ENCODE measurements at regions not wholly inside any gene's neighbourhood (a gene's known extent, or its start where the extent isn't known, plus 50 kb on each side); places are given as distances from the start of the nearest gene placed in this dataset.

GRCh38 chr20:24261351-24261750, 208.1 kb upstream of the SYNDIG1 start:
- Histone ChIP-seq H3K4me2 (ENCODE audit: low read depth, low read length, poor library complexity, severe bottlenecking) (no peak overlapping the region), H3K36me3 (ENCODE audit: insufficient read depth, low read length) (no peaks in the 10 kb centered on the region), H3K27me3 (ENCODE audit: low read length) (no peaks in the 10 kb centered on the region), H3K4me3 (ENCODE audit: low read length) (no peak overlapping the region), H4K20me1 (ENCODE audit: insufficient read depth, low read depth, low read length) (no peaks in the 10 kb centered on the region), H3K79me2 (ENCODE audit: low read length) (no peaks in the 10 kb centered on the region), H3K9me3 (ENCODE audit: low read length) (no peaks in the 10 kb centered on the region), H2AFZ (ENCODE audit: low read length) (no peak overlapping the region), H3K9ac (ENCODE audit: low read length) (no peak overlapping the region), H3K27ac (ENCODE audit: low read length) (no peak overlapping the region), H3K9me2 (replicated peaks; ENCODE audit: insufficient read depth, low read length) (no peaks in the 10 kb centered on the region), H3K4me1 (ENCODE audit: low read length) (no peaks in the 10 kb centered on the region)
- DNase-seq: no peak

DNA sequence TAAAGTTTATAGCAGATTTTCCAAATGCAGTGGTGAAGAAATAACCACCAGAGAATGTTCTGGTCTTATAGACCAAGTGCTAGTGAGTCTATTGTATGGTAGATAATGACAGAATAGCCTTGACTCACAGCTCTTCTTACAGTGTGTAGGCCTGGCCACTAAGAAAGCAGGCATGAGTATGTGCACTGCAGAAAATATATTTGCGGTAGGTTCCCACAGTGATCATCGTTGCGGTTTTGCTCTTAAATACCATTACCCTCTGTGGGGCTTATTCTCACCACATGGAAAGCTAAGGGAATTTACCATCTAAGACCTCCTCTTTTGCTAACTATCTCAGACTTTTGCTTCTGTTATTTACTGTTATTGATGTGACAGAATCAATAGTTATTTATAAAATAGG, 212.3 kb upstream of the SYNDIG1 start:
- DNase-seq: no peak
- Histone ChIP-seq H3K4me2 (ENCODE audit: low read depth, low read length, poor library complexity, severe bottlenecking) (no peak overlapping the region), H3K9ac (ENCODE audit: low read length) (no peak overlapping the region), H3K4me3 (ENCODE audit: low read length) (no peak overlapping the region), H3K36me3 (ENCODE audit: insufficient read depth, low read length) (no peaks in the 10 kb centered on the region), H4K20me1 (ENCODE audit: insufficient read depth, low read depth, low read length) (no peaks in the 10 kb centered on the region), H3K79me2 (ENCODE audit: low read length) (no peaks in the 10 kb centered on the region), H3K27ac (ENCODE audit: low read length) (no peak overlapping the region), H2AFZ (ENCODE audit: low read length) (no peak overlapping the region), H3K9me2 (replicated peaks; ENCODE audit: insufficient read depth, low read length) (no peaks in the 10 kb centered on the region), H3K9me3 (ENCODE audit: low read length) (no peaks in the 10 kb centered on the region), H3K27me3 (ENCODE audit: low read length) (no peaks in the 10 kb centered on the region), H3K4me1 (ENCODE audit: low read length) (no peaks in the 10 kb centered on the region)

- H3K4me2 ChIP-seq (ENCODE audit: low read depth, low read length, poor library complexity, severe bottlenecking): no peak overlapping the region
- no peak overlapping the region for H3K9ac ChIP-seq (ENCODE audit: low read length)
- H2AFZ ChIP-seq (ENCODE audit: low read length): no peak overlapping the region
- no peak overlapping the region for H3K27ac ChIP-seq (ENCODE audit: low read length)
- no peaks in the 10 kb centered on the region for H3K36me3 ChIP-seq (ENCODE audit: insufficient read depth, low read length)
- H3K79me2 ChIP-seq (ENCODE audit: low read length): no peaks in the 10 kb centered on the region
- H4K20me1 ChIP-seq (ENCODE audit: insufficient read depth, low read depth, low read length): no peaks in the 10 kb centered on the region
- H3K9me2 ChIP-seq (replicated peaks; ENCODE audit: insufficient read depth, low read length): no peaks in the 10 kb centered on the region
- H3K27me3 ChIP-seq (ENCODE audit: low read length): no peaks in the 10 kb centered on the region
- no peaks in the 10 kb centered on the region for H3K9me3 ChIP-seq (ENCODE audit: low read length)
- no peak for DNase-seq
- H3K4me1 ChIP-seq (ENCODE audit: low read length): no peaks in the 10 kb centered on the region
- no peak overlapping the region for H3K4me3 ChIP-seq (ENCODE audit: low read length)
Measured at GRCh38 chr20:24256307-24256706, 213.1 kb upstream of the SYNDIG1 start.

DNA sequence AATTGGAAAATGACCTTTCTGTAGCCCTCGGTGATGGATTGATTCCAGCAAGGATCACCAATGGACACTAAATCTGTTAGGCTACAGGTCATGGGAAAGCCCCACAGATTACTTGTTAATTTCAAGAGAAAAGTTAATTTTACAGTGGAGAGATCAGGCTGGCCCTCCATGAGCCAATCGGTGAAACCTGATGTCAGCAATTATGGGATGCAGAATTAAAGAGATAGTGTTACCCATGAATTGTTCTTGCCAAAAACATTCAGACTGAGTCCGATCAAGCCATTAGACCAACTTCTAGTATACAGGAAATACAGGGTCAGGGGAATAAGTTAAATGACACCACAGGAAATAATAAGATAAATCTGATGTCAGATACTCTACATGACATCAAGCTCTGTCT, 214.9 kb upstream of the SYNDIG1 start:
- Histone ChIP-seq H3K4me1 (ENCODE audit: low read length) (no peaks in the 10 kb centered on the region), H3K4me2 (ENCODE audit: low read depth, low read length, poor library complexity, severe bottlenecking) (no peak overlapping the region), H3K27me3 (ENCODE audit: low read length) (no peaks in the 10 kb centered on the region), H3K27ac (ENCODE audit: low read length) (no peak overlapping the region), H3K4me3 (ENCODE audit: low read length) (no peak overlapping the region), H3K79me2 (ENCODE audit: low read length) (no peaks in the 10 kb centered on the region), H3K9ac (ENCODE audit: low read length) (no peak overlapping the region), H4K20me1 (ENCODE audit: insufficient read depth, low read depth, low read length) (no peaks in the 10 kb centered on the region), H3K36me3 (ENCODE audit: insufficient read depth, low read length) (no peaks in the 10 kb centered on the region), H2AFZ (ENCODE audit: low read length) (no peak overlapping the region), H3K9me2 (replicated peaks; ENCODE audit: insufficient read depth, low read length) (no peaks in the 10 kb centered on the region), H3K9me3 (ENCODE audit: low read length) (no peaks in the 10 kb centered on the region)
- no peak for DNase-seq

- no peak overlapping the region for H2AFZ ChIP-seq (ENCODE audit: low read length)
- no peak overlapping the region for H3K4me3 ChIP-seq (ENCODE audit: low read length)
- no peaks in the 10 kb centered on the region for H4K20me1 ChIP-seq (ENCODE audit: insufficient read depth, low read depth, low read length)
- H3K79me2 ChIP-seq (ENCODE audit: low read length): no peaks in the 10 kb centered on the region
- H3K9ac ChIP-seq (ENCODE audit: low read length): no peak overlapping the region
- no peaks in the 10 kb centered on the region for H3K4me1 ChIP-seq (ENCODE audit: low read length)
- H3K9me3 ChIP-seq (ENCODE audit: low read length): no peaks in the 10 kb centered on the region
- H3K27ac ChIP-seq (ENCODE audit: low read length): no peak overlapping the region
- DNase-seq: no peak
- H3K36me3 ChIP-seq (ENCODE audit: insufficient read depth, low read length): no peaks in the 10 kb centered on the region
- H3K4me2 ChIP-seq (ENCODE audit: low read depth, low read length, poor library complexity, severe bottlenecking): no peak overlapping the region
- no peaks in the 10 kb centered on the region for H3K9me2 ChIP-seq (replicated peaks; ENCODE audit: insufficient read depth, low read length)
- no peaks in the 10 kb centered on the region for H3K27me3 ChIP-seq (ENCODE audit: low read length)
Measured at GRCh38 chr20:24253321-24253720, 216.1 kb upstream of the SYNDIG1 start.

DNA sequence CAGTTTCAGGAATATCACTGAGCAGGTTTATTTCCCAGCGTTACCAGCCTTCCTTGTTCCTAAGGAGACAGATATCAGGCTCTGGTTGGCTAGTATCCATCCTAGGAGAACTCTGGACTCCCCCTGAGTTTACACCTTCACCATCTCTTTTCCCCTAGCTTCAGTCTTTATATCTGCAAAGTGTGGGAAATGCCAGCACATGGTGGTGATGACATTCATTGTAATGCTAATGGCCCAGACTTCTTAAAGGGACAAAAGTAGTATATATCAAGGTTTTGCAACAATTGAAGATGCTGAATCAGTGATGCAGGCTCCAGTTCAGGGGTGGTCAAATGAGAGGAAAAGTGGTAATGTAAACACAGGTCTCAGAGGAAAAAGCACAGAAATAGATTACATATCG, 224.3 kb upstream of the SYNDIG1 start:
- H3K27me3 ChIP-seq (ENCODE audit: low read length): no peaks in the 10 kb centered on the region

DNA sequence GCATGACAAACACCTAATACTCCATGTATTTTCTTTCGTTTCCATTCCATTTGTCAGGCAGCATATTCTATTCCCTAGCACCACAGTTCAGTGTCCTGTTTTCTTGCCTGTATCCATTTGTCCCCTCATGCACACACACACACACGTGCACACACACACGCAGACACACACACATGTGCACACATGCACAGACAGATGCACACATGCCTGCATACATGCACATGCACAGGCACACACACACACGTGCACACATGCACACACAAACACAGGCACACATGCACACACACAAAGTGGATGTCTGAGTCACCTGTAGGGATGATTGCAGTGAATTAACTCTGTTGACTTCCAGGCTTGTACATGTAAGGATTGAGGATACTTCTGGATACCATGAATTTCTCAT, 226.7 kb upstream of the SYNDIG1 start:
- no peaks in the 10 kb centered on the region for H4K20me1 ChIP-seq (ENCODE audit: insufficient read depth, low read depth, low read length)
- no peaks in the 10 kb centered on the region for H3K27me3 ChIP-seq (ENCODE audit: low read length)
- no peak overlapping the region for H3K27ac ChIP-seq (ENCODE audit: low read length)
- H3K4me1 ChIP-seq (ENCODE audit: low read length): no peaks in the 10 kb centered on the region
- no peaks in the 10 kb centered on the region for H3K9me3 ChIP-seq (ENCODE audit: low read length)
- H2AFZ ChIP-seq (ENCODE audit: low read length): no peak overlapping the region
- no peak overlapping the region for H3K9ac ChIP-seq (ENCODE audit: low read length)
- no peaks in the 10 kb centered on the region for H3K9me2 ChIP-seq (replicated peaks; ENCODE audit: insufficient read depth, low read length)
- H3K79me2 ChIP-seq (ENCODE audit: low read length): no peaks in the 10 kb centered on the region
- no peak overlapping the region for H3K4me3 ChIP-seq (ENCODE audit: low read length)
- no peak for DNase-seq
- H3K4me2 ChIP-seq (ENCODE audit: low read depth, low read length, poor library complexity, severe bottlenecking): no peak overlapping the region
- H3K36me3 ChIP-seq (ENCODE audit: insufficient read depth, low read length): no peaks in the 10 kb centered on the region

More for the DNA sequence above, 224.3 kb upstream of the SYNDIG1 start:
- no peaks in the 10 kb centered on the region for H3K36me3 ChIP-seq (ENCODE audit: insufficient read depth, low read length)
- no peak overlapping the region for H3K27ac ChIP-seq (ENCODE audit: low read length)
- H4K20me1 ChIP-seq (ENCODE audit: insufficient read depth, low read depth, low read length): no peaks in the 10 kb centered on the region
- no peaks in the 10 kb centered on the region for H3K9me2 ChIP-seq (replicated peaks; ENCODE audit: insufficient read depth, low read length)
- H3K79me2 ChIP-seq (ENCODE audit: low read length): no peaks in the 10 kb centered on the region
- DNase-seq: no peak
- no peak overlapping the region for H3K9ac ChIP-seq (ENCODE audit: low read length)
- no peak overlapping the region for H3K4me2 ChIP-seq (ENCODE audit: low read depth, low read length, poor library complexity, severe bottlenecking)
- H3K9me3 ChIP-seq (ENCODE audit: low read length): no peaks in the 10 kb centered on the region
- no peak overlapping the region for H3K4me3 ChIP-seq (ENCODE audit: low read length)
- H2AFZ ChIP-seq (ENCODE audit: low read length): no peak overlapping the region
- H3K4me1 ChIP-seq (ENCODE audit: low read length): no peaks in the 10 kb centered on the region

GRCh38 chr20:24241466-24241865, 228.0 kb upstream of the SYNDIG1 start:
- no peaks in the 10 kb centered on the region for H3K36me3 ChIP-seq (ENCODE audit: insufficient read depth, low read length)
- no peaks in the 10 kb centered on the region for H4K20me1 ChIP-seq (ENCODE audit: insufficient read depth, low read depth, low read length)
- H3K27me3 ChIP-seq (ENCODE audit: low read length): no peaks in the 10 kb centered on the region
- no peak overlapping the region for H3K4me3 ChIP-seq (ENCODE audit: low read length)
- no peak overlapping the region for H2AFZ ChIP-seq (ENCODE audit: low read length)
- no peaks in the 10 kb centered on the region for H3K79me2 ChIP-seq (ENCODE audit: low read length)
- H3K9ac ChIP-seq (ENCODE audit: low read length): no peak overlapping the region
- H3K9me3 ChIP-seq (ENCODE audit: low read length): no peaks in the 10 kb centered on the region
- H3K4me2 ChIP-seq (ENCODE audit: low read depth, low read length, poor library complexity, severe bottlenecking): no peak overlapping the region
- no peaks in the 10 kb centered on the region for H3K4me1 ChIP-seq (ENCODE audit: low read length)
- H3K27ac ChIP-seq (ENCODE audit: low read length): no peak overlapping the region
- H3K9me2 ChIP-seq (replicated peaks; ENCODE audit: insufficient read depth, low read length): no peaks in the 10 kb centered on the region
- no peak for DNase-seq

- no peak overlapping the region for H3K4me3 ChIP-seq (ENCODE audit: low read length)
- H4K20me1 ChIP-seq (ENCODE audit: insufficient read depth, low read depth, low read length): no peaks in the 10 kb centered on the region
- H3K27ac ChIP-seq (ENCODE audit: low read length): no peak overlapping the region
- no peaks in the 10 kb centered on the region for H3K9me2 ChIP-seq (replicated peaks; ENCODE audit: insufficient read depth, low read length)
- peaks cover 7% of the 10 kb centered on the region; the same call in 1 of the 2 replicates for H3K4me1 ChIP-seq (ENCODE audit: low read length)
- no peaks in the 10 kb centered on the region for H3K27me3 ChIP-seq (ENCODE audit: low read length)
- no peak overlapping the region for H3K4me2 ChIP-seq (ENCODE audit: low read depth, low read length, poor library complexity, severe bottlenecking)
- H3K79me2 ChIP-seq (ENCODE audit: low read length): no peaks in the 10 kb centered on the region
- no peak overlapping the region for H2AFZ ChIP-seq (ENCODE audit: low read length)
- no peak for DNase-seq
- H3K36me3 ChIP-seq (ENCODE audit: insufficient read depth, low read length): no peaks in the 10 kb centered on the region
- H3K9ac ChIP-seq (ENCODE audit: low read length): no peak overlapping the region
- no peaks in the 10 kb centered on the region for H3K9me3 ChIP-seq (ENCODE audit: low read length)
Measured at GRCh38 chr20:24236963-24237362, 232.5 kb upstream of the SYNDIG1 start.
